Activated CD4-positive, CD25-positive, alpha-beta regulatory T cell treated with anti-CD3 and anti-CD28 coated beads, Interleukin-2, amount 50 U/mL, for 16 hours (primary cell): ENCODE measurements at regions not wholly inside any gene's neighbourhood (a gene's known extent, or its start where the extent isn't known, plus 50 kb on each side); places are given as distances from the start of the nearest gene placed in this dataset.

ENCODE experiments used
- DNase-seq: peaks from one replicate; pipeline ENCODE4 v3.0.0-alpha.2; 2020; ENCODE audit warnings: low read depth, low spot score

- no peak for DNase-seq
Observed at GRCh38 chr4:181468451-181468850, 774.8 kb upstream of the TENM3 start.

- no peak for DNase-seq
Observed at GRCh38 chr4:181470306-181470705, 772.9 kb upstream of the TENM3 start.

- DNase-seq, result no peak
Observed at GRCh38 chr4:181475359-181475758, 767.8 kb upstream of the TENM3 start.

GRCh38 chr4:181475781-181476507 lies 767.3 kb upstream of the TENM3 start:
- DNase-seq, result no peak

- DNase-seq, result no peak
Observed at GRCh38 chr4:181476508-181476890, 766.7 kb upstream of the TENM3 start.

GRCh38 chr4:181477591-181477990 lies 765.6 kb upstream of the TENM3 start:
- DNase-seq, result no peak

- DNase-seq, result no peak
Observed at GRCh38 chr4:181478656-181479055, 764.5 kb upstream of the TENM3 start.

GRCh38 chr4:181479141-181479540 lies 764.1 kb upstream of the TENM3 start:
- no peak for DNase-seq

GRCh38 chr4:181484396-181484795 lies 758.8 kb upstream of the TENM3 start:
- no peak for DNase-seq

GRCh38 chr4:181488926-181489325 lies 754.3 kb upstream of the TENM3 start:
- DNase-seq, result no peak

GRCh38 chr4:181498148-181498547 lies 745.1 kb upstream of the TENM3 start:
- DNase-seq, result no peak

GRCh38 chr4:181502611-181503010 lies 740.6 kb upstream of the TENM3 start:
- no peak for DNase-seq

GRCh38 chr4:181503687-181504390 lies 739.4 kb upstream of the TENM3 start:
- no peak for DNase-seq

- no peak for DNase-seq
Observed at GRCh38 chr4:181504924-181505323, 738.3 kb upstream of the TENM3 start.

- no peak for DNase-seq
Observed at GRCh38 chr4:181507180-181507835, 735.9 kb upstream of the TENM3 start.

GRCh38 chr4:181507938-181508337 lies 735.3 kb upstream of the TENM3 start:
- no peak for DNase-seq

GRCh38 chr4:181508601-181509000 lies 734.6 kb upstream of the TENM3 start:
- no peak for DNase-seq

- no peak for DNase-seq
Observed at GRCh38 chr4:181509073-181509472, 734.1 kb upstream of the TENM3 start.

- no peak for DNase-seq
Observed at GRCh38 chr4:181517491-181517890, 725.7 kb upstream of the TENM3 start.

GRCh38 chr4:181520790-181521189 lies 722.4 kb upstream of the TENM3 start:
- no peak for DNase-seq

- no peak for DNase-seq
Observed at GRCh38 chr4:181523973-181524372, 719.2 kb upstream of the TENM3 start.

- no peak for DNase-seq
Observed at GRCh38 chr4:181524499-181524898, 718.7 kb upstream of the TENM3 start.

- no peak for DNase-seq
Observed at GRCh38 chr4:181525634-181526033, 717.6 kb upstream of the TENM3 start.
